ENCODE measurements at regions not wholly inside any gene's neighbourhood (a gene's known extent, or its start where the extent isn't known, plus 50 kb on each side); places are given as distances from the start of the nearest gene placed in this dataset.

- TF ChIP-seq, protein P1, sequence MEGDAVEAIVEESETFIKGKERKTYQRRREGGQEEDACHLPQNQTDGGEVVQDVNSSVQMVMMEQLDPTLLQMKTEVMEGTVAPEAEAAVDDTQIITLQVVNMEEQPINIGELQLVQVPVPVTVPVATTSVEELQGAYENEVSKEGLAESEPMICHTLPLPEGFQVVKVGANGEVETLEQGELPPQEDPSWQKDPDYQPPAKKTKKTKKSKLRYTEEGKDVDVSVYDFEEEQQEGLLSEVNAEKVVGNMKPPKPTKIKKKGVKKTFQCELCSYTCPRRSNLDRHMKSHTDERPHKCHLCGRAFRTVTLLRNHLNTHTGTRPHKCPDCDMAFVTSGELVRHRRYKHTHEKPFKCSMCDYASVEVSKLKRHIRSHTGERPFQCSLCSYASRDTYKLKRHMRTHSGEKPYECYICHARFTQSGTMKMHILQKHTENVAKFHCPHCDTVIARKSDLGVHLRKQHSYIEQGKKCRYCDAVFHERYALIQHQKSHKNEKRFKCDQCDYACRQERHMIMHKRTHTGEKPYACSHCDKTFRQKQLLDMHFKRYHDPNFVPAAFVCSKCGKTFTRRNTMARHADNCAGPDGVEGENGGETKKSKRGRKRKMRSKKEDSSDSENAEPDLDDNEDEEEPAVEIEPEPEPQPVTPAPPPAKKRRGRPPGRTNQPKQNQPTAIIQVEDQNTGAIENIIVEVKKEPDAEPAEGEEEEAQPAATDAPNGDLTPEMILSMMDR (IDR thresholded peaks at IDR 0.05; ENCODE audit: low read length) = no peak
- no peak for TF ChIP-seq EZH2 (IDR thresholded peaks at IDR 0.05; ENCODE audit: borderline replicate concordance, low read length)
These were observed 66.0 kb upstream of the TINAGL1 start for GRCh38 chr1:31510304-31510703.
